OCI-LY7 (cell line): ENCODE measurements at regions not wholly inside any gene's neighbourhood (a gene's known extent, or its start where the extent isn't known, plus 50 kb on each side); places are given as distances from the start of the nearest gene placed in this dataset.

Experiments
- BruUV-seq: library from RNA; stranded (reverse); fragments of 400-500 nt; replicated peaks from 2 replicates; lab custom pipeline; 2021; lab: Mats Ljungman, UMichigan
- CTCF ChIA-PET: fragments of 300-600 bp; sonication (Branson Sonifier 250); formaldehyde crosslinking; loops from one replicate; lab custom pipeline; 2022; ENCODE audit warnings: antibody characterized with exemption; ENCODE audit not compliant: unreplicated experiment; lab: Charles Lee
- POLR2A ChIA-PET: fragments of 300-600 bp; sonication (Branson Sonifier 250); formaldehyde crosslinking; loops from one replicate; lab custom pipeline; 2022; ENCODE audit warnings: antibody characterized with exemption; lab: Charles Lee
- DNase-seq: peaks from one replicate; pipeline ENCODE4 v3.0.0-alpha.2; 2015; ENCODE audit warnings: low spot score
- H2AFZ ChIP-seq: fragments of 200-600 bp; sonication (generic), shearing (Covaris generic); 2 replicates; pipeline ENCODE4 v1.6.1; 2014; ENCODE audit warnings: mild to moderate bottlenecking, antibody characterized with exemption, low read length, moderate library complexity
- H3K27ac ChIP-seq: fragments of 200-600 bp; sonication (generic); 2 replicates; pipeline ENCODE4 v1.5.1; 2014; ENCODE audit warnings: mixed run types, low read depth, mild to moderate bottlenecking, moderate library complexity, low read length, inconsistent platforms; ENCODE audit not compliant: poor library complexity, severe bottlenecking
- H3K36me3 ChIP-seq: fragments of 200-600 bp; sonication (generic); 2 replicates; pipeline ENCODE4 v1.6.1; 2014; ENCODE audit warnings: mild to moderate bottlenecking, antibody characterized with exemption, low read length, moderate library complexity, mixed read lengths; ENCODE audit not compliant: insufficient read depth
- H3K4me1 ChIP-seq: fragments of 200-600 bp; sonication (generic); 2 replicates; pipeline ENCODE4 v1.5.1; 2014; ENCODE audit warnings: mild to moderate bottlenecking, low read length; ENCODE audit not compliant: insufficient read depth, poor library complexity, severe bottlenecking
- H3K4me2 ChIP-seq: fragments of 200-600 bp; sonication (generic); 2 replicates; pipeline ENCODE4 v1.6.1; 2014; ENCODE audit warnings: mild to moderate bottlenecking, low read length
- H3K4me3 ChIP-seq: fragments of 200-600 bp; sonication (generic); 2 replicates; pipeline ENCODE4 v1.5.1; 2014; ENCODE audit warnings: mild to moderate bottlenecking, low read depth, low read length; ENCODE audit not compliant: poor library complexity, severe bottlenecking
- H3K79me2 ChIP-seq: fragments of 200-600 bp; sonication (generic); 2 replicates; pipeline ENCODE4 v1.6.1; 2016; ENCODE audit warnings: low read depth, mild to moderate bottlenecking, low read length, moderate library complexity, mixed read lengths; ENCODE audit not compliant: insufficient read depth
- H3K9me2 ChIP-seq: fragments of 200-600 bp; sonication (generic); 2 replicates; pipeline ENCODE4 v1.6.1; 2016; ENCODE audit warnings: mild to moderate bottlenecking, low read length, mixed read lengths; ENCODE audit not compliant: insufficient read depth
- H3K9me3 ChIP-seq: fragments of 200-600 bp; sonication (generic); 2 replicates; pipeline ENCODE4 v1.6.1; 2014; ENCODE audit warnings: mild to moderate bottlenecking, mixed run types, low read length, mixed read lengths
- H4K20me1 ChIP-seq: fragments of 200-600 bp; sonication (generic); 2 replicates; pipeline ENCODE4 v1.6.1; 2014; ENCODE audit warnings: mild to moderate bottlenecking, antibody characterized with exemption, low read length, moderate library complexity, mixed read lengths; ENCODE audit not compliant: insufficient read depth
- EZH2phosphoT487 ChIP-seq: fragments of 200-600 bp; sonication (generic); IDR thresholded peaks from 2 replicates; pipeline ENCODE4 v1.6.1; 2018; ENCODE audit warnings: low read depth, borderline replicate concordance, mild to moderate bottlenecking, mixed run types, antibody characterized with exemption, low read length, moderate library complexity, mixed read lengths
- intact Hi-C: fragments of 100-400 bp; cut with micrococcal nuclease; formaldehyde crosslinking; loops from one replicate; pipeline ENCODE4 v1.10.0; 2022; ENCODE audit not compliant: unreplicated experiment
- TF ChIP-seq, protein P1 (sequence below): fragments of 200-600 bp; sonication (generic); conservative IDR thresholded peaks from 2 replicates; pipeline ENCODE4 v1.5.1; 2014; ENCODE audit warnings: mild to moderate bottlenecking, antibody characterized with exemption, low read length, moderate library complexity, mixed read lengths

DNA sequence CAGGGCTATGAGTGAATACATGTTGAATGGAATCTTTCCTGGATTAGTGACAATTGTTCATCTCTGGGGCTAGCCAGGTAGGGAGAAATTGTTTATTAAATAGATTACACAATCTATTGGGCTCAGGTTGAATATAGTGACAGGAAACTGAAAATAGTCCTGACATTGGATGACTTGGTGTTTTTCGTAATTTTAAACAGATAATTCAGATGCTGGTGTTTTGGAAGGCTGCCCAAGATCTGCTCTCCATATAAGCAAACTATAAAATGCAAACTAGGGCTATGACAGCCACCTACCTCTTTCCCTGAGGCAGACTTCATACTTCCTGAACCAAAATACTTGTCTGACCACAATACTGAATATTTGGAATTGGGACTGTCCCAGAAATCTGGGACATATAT is 99.1 kb downstream of the ENC1 start:
- Histone ChIP-seq H3K36me3 (no peaks in the 10 kb centered on the region), H3K4me2 (no peak overlapping the region), H3K27ac (no peak overlapping the region), H4K20me1 (no peaks in the 10 kb centered on the region), H3K9me3 (no peaks in the 10 kb centered on the region), H3K4me1 (no peaks in the 10 kb centered on the region), H3K79me2 (no peaks in the 10 kb centered on the region), H2AFZ (no peak overlapping the region), H3K9me2 (no peaks in the 10 kb centered on the region), H3K4me3 (no peak overlapping the region)
- ChIA-PET POLR2A (interaction anchor here (0.6 to 0.7 kb wide), 4 partner anchors 12 to 99 kb away, joined by 3 to 4 read pairs (median 3); partner anchors contain the start of gene ENC1), CTCF (no interaction called here)
- no peak for TF ChIP-seq EZH2phosphoT487
- TF ChIP-seq, protein P1, sequence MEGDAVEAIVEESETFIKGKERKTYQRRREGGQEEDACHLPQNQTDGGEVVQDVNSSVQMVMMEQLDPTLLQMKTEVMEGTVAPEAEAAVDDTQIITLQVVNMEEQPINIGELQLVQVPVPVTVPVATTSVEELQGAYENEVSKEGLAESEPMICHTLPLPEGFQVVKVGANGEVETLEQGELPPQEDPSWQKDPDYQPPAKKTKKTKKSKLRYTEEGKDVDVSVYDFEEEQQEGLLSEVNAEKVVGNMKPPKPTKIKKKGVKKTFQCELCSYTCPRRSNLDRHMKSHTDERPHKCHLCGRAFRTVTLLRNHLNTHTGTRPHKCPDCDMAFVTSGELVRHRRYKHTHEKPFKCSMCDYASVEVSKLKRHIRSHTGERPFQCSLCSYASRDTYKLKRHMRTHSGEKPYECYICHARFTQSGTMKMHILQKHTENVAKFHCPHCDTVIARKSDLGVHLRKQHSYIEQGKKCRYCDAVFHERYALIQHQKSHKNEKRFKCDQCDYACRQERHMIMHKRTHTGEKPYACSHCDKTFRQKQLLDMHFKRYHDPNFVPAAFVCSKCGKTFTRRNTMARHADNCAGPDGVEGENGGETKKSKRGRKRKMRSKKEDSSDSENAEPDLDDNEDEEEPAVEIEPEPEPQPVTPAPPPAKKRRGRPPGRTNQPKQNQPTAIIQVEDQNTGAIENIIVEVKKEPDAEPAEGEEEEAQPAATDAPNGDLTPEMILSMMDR: no peak
- BruUV-seq: no TSS peak
- DNase-seq: no peak
- intact Hi-C loops: no loop called here

DNA sequence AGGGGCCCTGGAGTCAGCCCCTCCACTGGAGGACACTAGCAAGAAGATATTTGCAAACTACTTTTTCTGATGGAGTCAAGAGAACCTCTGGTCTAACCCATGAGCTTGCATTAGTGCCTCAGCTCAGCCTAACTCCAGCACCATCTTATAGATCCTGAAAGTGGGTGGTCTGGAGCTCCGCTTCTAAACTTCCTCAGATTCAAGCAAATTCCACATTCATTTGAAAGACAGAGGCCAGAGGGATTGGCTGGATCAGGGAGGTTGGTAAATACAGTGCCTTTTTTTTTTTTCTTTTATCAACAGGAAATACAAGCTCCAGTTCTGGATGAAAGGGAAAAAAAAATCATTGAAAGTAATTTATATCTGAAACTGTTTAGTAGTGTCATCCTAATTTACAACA is 99.9 kb downstream of the ENC1 start:
- no peak overlapping the region for H3K27ac ChIP-seq
- no peak overlapping the region for H3K4me3 ChIP-seq
- no TSS peak for BruUV-seq
- intact Hi-C loops: no loop called here
- ChIA-PET POLR2A (interaction anchor here (0.6 to 0.7 kb wide), 5 partner anchors 53 to 1136 kb away, joined by 3 to 4 read pairs (median 3); partner anchors contain the start of gene ENC1), CTCF (no interaction called here)
- H3K9me3 ChIP-seq: no peaks in the 10 kb centered on the region
- H4K20me1 ChIP-seq: no peaks in the 10 kb centered on the region
- DNase-seq: no peak
- no peak overlapping the region for H2AFZ ChIP-seq
- H3K9me2 ChIP-seq: no peaks in the 10 kb centered on the region
- H3K4me1 ChIP-seq: no peaks in the 10 kb centered on the region
- H3K79me2 ChIP-seq: no peaks in the 10 kb centered on the region
- no peak overlapping the region for H3K4me2 ChIP-seq
- TF ChIP-seq, protein P1: no peak
- no peak for TF ChIP-seq EZH2phosphoT487
- no peaks in the 10 kb centered on the region for H3K36me3 ChIP-seq

DNA sequence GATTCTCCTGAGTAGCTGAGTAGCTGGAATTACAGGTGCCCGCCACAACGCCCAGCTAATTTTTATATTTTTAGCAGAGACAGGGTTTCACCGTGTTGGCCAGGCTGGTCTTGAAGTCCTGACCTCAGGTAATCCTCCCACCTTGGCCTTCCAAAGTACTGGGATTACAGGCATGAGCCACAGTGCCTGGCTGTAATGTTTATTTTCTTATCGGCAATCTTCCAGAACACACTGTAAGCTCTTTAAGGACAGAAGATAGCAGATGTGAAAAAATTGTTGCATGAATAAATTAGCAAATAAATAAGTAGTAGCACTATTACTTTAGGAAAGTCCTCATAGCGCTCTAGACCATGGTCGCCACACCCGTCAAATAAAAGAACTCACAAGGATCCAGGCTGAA is 100.5 kb downstream of the ENC1 start:
- intact Hi-C loops: no loop called here
- Histone ChIP-seq H3K9me3 (peaks cover 3% of the 10 kb centered on the region; the same call in 1 of the 2 replicates), H3K27ac (no peak overlapping the region), H3K4me1 (no peaks in the 10 kb centered on the region), H2AFZ (no peak overlapping the region), H3K79me2 (no peaks in the 10 kb centered on the region), H3K4me2 (no peak overlapping the region), H3K4me3 (no peak overlapping the region), H4K20me1 (no peaks in the 10 kb centered on the region), H3K36me3 (no peaks in the 10 kb centered on the region), H3K9me2 (no peaks in the 10 kb centered on the region)
- DNase-seq: no peak
- POLR2A ChIA-PET: no interaction called here
- no TSS peak for BruUV-seq
- TF ChIP-seq, protein P1: no peak
- no peak for TF ChIP-seq EZH2phosphoT487
- CTCF ChIA-PET: no interaction called here
